Activated naive CD4-positive, alpha-beta T cell treated with anti-CD3 and anti-CD28 coated beads for 36 hours (primary cell): ENCODE measurements at regions not wholly inside any gene's neighbourhood (a gene's known extent, or its start where the extent isn't known, plus 50 kb on each side); places are given as distances from the start of the nearest gene placed in this dataset.

Experiments
- CTCF ChIA-PET: fragments of 350-600 bp; sonication (Branson Sonifier 250); formaldehyde crosslinking; loops from one replicate; lab custom pipeline; 2021; ENCODE audit warnings: antibody characterized with exemption; lab: Charles Lee
- DNase-seq: peaks from one replicate; pipeline ENCODE4 v3.0.0-alpha.2; 2020
- H3K27ac Mint-ChIP-seq: one replicate; pipeline ENCODE4 v1.8.0; 2021; ENCODE audit warnings: mild to moderate bottlenecking, mixed read lengths
- H3K27me3 Mint-ChIP-seq: one replicate; pipeline ENCODE4 v1.8.0; 2021; ENCODE audit warnings: low read depth, mixed read lengths
- H3K36me3 Mint-ChIP-seq: one replicate; pipeline ENCODE4 v1.8.0; 2021; ENCODE audit warnings: low read depth, mixed read lengths
- H3K4me1 Mint-ChIP-seq: one replicate; pipeline ENCODE4 v1.8.0; 2021; ENCODE audit warnings: low read depth, mixed read lengths
- H3K4me3 Mint-ChIP-seq: one replicate; pipeline ENCODE4 v1.8.0; 2021; ENCODE audit warnings: mild to moderate bottlenecking, moderate library complexity, mixed read lengths
- H3K9me3 Mint-ChIP-seq: one replicate; pipeline ENCODE4 v1.8.0; 2021; ENCODE audit warnings: mixed read lengths
- intact Hi-C: fragments of 100-400 bp; cut with micrococcal nuclease; formaldehyde crosslinking; loops from one replicate; pipeline ENCODE4 v1.15.1; 2023

DNA sequence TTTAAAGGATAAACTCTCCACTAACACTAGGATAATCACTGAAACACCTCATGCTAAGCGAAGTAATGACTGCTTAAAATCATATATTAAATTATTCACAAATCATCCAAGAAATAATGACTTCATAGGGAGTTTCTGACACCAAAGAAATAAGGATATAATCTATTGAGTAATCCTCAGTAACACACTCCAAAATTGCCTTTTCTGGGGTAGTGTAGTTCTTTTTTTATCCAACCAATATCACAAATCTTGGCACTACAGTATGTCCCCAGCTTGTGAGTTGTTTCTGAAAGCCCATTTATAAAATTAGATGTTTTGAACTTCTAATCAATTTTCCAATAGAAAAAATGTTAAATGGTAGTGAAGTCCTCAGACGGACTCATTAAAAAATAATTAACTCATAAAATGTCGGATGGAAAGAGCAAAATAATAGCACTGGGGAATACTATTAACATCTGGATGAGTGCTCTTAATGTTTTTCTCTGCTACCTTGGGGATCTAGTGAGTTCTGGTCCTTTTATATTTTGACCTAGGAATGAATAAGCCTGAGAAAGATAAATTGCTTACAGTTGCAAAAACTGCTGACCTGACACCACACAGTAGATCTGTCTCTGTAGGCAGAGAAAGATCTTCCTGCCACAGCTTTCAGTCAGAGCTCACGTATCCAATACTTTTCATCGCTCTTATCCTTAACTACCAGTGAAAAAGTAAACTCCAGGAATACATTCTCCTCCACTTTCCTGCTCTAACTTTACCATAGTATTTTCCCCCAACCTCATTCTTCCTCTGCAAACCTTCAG lies 618.5 kb upstream of the ANKRD30A start:
- Mint-ChIP-seq H3K4me1 (no peaks in the 10 kb centered on the region), H3K36me3 (no peaks in the 10 kb centered on the region), H3K27me3 (no peaks in the 10 kb centered on the region), H3K27ac (no peak overlapping the region), H3K9me3 (peaks cover 7% of the 10 kb centered on the region), H3K4me3 (no peak overlapping the region)
- DNase-seq, result no peak
- intact Hi-C loops, result no loop called here
- CTCF ChIA-PET, result no interaction called here

DNA sequence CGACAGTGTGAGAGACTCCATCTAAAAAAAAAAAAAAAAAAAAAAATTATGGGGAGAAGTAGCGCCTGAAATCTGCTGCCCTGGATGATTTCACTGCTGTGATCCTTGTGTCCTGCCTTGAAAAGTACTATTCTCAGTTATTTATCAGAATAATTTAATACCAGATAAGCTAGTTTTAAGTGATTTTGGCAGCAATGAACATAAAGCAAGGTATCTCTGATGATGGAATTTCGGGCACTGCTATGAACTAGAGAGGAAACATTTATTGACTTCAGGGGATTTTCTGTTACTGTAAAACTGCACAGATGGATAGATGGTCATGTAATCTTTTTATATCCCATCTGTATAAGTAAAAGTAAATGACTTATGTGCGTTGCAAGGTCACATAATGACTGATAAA lies 619.1 kb upstream of the ANKRD30A start:
- Mint-ChIP-seq H3K4me1 (no peaks in the 10 kb centered on the region), H3K36me3 (no peaks in the 10 kb centered on the region), H3K27me3 (no peaks in the 10 kb centered on the region), H3K4me3 (no peak overlapping the region), H3K27ac (no peak overlapping the region), H3K9me3 (peaks cover 8% of the 10 kb centered on the region)
- CTCF ChIA-PET, result no interaction called here
- DNase-seq, result no peak
- intact Hi-C loops, result no loop called here

DNA sequence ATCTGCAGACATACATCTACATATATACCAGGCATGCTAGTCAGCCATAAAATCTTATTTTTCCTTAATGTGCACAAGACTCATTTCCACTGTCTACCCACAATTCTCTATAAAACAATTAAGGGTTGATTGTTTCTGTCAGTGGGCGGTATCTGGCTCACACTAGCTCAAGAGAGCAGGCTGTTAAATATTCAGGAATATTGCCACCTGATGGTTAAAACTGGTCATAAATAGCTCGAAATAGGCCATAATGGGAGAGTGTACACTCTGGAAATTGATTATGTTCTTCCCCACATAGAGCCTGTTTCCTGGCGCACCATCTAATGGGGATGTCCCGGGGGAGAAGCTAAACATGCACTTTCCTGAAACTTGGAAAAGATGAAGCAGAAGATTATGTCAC lies 620.6 kb upstream of the ANKRD30A start:
- intact Hi-C loops, result no loop called here
- no peak for DNase-seq
- H3K4me1 Mint-ChIP-seq, result no peaks in the 10 kb centered on the region
- no peaks in the 10 kb centered on the region for H3K36me3 Mint-ChIP-seq
- CTCF ChIA-PET, result interaction anchor here (0.6 kb wide), 1 partner anchor 65 kb away, joined by 3 read pairs; no protein-coding TSS in a partner anchor
- H3K9me3 Mint-ChIP-seq, result peaks cover 6% of the 10 kb centered on the region
- H3K27ac Mint-ChIP-seq, result no peak overlapping the region
- H3K27me3 Mint-ChIP-seq, result no peaks in the 10 kb centered on the region
- H3K4me3 Mint-ChIP-seq, result no peak overlapping the region

DNA sequence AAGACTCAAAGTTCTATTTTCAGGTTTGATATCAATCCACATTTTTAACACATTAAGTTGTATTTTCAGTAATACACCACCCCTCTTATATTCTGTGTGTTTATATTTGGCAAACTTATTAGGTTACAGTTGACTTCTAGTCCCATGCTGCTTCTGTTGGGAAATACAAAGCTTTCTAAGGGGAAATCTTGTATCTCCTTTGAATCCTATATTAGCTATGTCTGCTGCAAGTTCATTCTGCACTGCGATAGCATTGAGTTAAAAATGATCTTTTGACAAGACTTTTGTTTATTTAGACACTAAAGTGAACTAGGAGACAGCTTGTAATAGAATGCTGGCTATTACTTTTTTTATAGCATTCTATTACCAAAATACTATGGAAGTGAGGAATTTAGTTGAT lies 625.1 kb upstream of the ANKRD30A start:
- DNase-seq, result no peak
- Mint-ChIP-seq H3K4me3 (no peak overlapping the region), H3K36me3 (no peaks in the 10 kb centered on the region), H3K27ac (no peak overlapping the region), H3K9me3 (peaks cover 7% of the 10 kb centered on the region), H3K27me3 (no peaks in the 10 kb centered on the region), H3K4me1 (no peaks in the 10 kb centered on the region)
- CTCF ChIA-PET, result no interaction called here
- intact Hi-C loops, result no loop called here

DNA sequence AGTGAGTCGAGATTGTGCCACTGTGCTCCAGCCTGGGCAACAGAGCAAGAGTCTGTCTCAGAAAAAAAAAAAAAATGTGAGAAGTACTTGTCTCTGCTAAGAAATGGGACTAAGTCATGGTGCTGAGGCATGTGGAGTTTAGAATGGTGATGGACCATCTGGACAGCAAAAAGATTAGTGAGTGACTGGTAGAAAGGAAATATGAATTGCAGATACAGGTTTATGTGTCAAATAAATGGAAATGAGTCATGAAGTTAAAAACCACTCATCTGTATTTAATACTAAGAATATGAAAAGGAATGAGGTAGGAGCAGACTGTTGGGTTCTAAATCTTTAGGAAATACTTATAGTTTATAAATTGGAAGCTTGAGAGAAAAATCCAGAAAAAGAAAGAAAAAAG lies 625.7 kb upstream of the ANKRD30A start:
- H3K4me3 Mint-ChIP-seq, result no peak overlapping the region
- no peaks in the 10 kb centered on the region for H3K27me3 Mint-ChIP-seq
- CTCF ChIA-PET, result no interaction called here
- peaks cover 7% of the 10 kb centered on the region for H3K9me3 Mint-ChIP-seq
- intact Hi-C loops, result no loop called here
- no peak overlapping the region for H3K27ac Mint-ChIP-seq
- no peak for DNase-seq
- H3K4me1 Mint-ChIP-seq, result no peaks in the 10 kb centered on the region
- H3K36me3 Mint-ChIP-seq, result no peaks in the 10 kb centered on the region

DNA sequence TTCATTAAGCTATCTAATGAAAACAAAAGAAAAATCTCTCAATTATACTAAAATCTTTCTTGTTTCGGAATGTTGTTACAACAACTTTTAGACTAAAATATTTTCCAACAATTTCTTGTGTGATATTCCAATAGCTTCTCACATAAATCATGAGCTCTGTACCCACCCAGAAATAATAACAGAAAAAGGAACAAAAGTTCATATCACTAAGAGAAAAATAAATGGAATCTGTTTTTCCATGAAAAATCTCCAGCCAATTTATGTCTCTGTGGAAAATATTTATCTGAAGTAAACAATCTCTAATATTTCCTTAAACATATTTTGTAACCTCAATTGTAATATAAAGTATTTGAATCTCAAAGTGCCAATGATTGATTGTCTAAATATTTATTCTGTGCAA lies 628.6 kb upstream of the ANKRD30A start:
- CTCF ChIA-PET, result no interaction called here
- intact Hi-C loops, result no loop called here

DNA sequence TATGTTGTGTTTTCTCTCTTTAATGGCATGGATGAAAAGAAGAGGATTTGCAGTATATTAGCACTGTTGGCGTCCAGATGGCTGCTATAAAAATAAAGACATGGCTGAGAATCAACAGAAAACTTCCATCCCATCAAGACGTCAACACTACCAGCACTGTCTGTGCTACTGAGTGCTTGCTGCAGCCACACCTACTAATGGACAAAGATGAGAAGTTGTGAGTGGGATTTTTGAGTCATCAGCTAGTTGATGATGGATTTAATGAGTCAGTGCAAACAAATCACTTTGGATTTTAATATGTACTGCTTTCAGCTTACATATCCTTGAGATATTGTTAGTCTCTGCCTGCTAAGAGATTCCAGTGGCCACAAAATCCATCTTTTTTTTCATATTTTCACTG lies 631.0 kb upstream of the ANKRD30A start:
- Mint-ChIP-seq H3K27me3 (no peaks in the 10 kb centered on the region), H3K36me3 (no peaks in the 10 kb centered on the region), H3K27ac (no peak overlapping the region), H3K4me3 (no peak overlapping the region), H3K9me3 (peaks cover 2% of the 10 kb centered on the region), H3K4me1 (no peaks in the 10 kb centered on the region)
- intact Hi-C loops, result no loop called here
- no peak for DNase-seq
- CTCF ChIA-PET, result no interaction called here

More for the DNA sequence above, 628.6 kb upstream of the ANKRD30A start:
- H3K27me3 Mint-ChIP-seq, result no peaks in the 10 kb centered on the region
- no peak overlapping the region for H3K27ac Mint-ChIP-seq
- H3K36me3 Mint-ChIP-seq, result no peaks in the 10 kb centered on the region
- H3K9me3 Mint-ChIP-seq, result peaks cover 6% of the 10 kb centered on the region
- no peak for DNase-seq
- H3K4me3 Mint-ChIP-seq, result no peak overlapping the region
- no peaks in the 10 kb centered on the region for H3K4me1 Mint-ChIP-seq

DNA sequence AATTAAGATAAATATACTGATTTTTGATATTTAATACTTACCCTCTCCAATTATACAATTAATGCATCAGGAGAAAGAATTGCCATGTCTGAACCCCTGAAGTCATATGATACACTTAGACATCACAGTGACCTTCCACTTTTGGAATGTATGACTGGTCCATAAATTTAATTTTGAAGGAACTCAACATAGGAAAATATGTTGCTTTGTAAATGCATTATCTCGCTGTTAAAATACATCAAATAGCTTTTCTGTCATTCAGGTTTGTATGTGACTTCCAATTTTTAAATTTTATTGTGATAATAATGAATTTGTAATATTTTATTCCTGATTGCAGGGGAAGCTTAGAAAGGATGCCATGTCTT lies 631.9 kb upstream of the ANKRD30A start:
- CTCF ChIA-PET, result no interaction called here
- Mint-ChIP-seq H3K27ac (no peak overlapping the region), H3K4me3 (no peak overlapping the region), H3K4me1 (no peaks in the 10 kb centered on the region), H3K36me3 (no peaks in the 10 kb centered on the region), H3K27me3 (no peaks in the 10 kb centered on the region), H3K9me3 (peaks cover 4% of the 10 kb centered on the region)
- intact Hi-C loops, result no loop called here
- DNase-seq, result no peak

DNA sequence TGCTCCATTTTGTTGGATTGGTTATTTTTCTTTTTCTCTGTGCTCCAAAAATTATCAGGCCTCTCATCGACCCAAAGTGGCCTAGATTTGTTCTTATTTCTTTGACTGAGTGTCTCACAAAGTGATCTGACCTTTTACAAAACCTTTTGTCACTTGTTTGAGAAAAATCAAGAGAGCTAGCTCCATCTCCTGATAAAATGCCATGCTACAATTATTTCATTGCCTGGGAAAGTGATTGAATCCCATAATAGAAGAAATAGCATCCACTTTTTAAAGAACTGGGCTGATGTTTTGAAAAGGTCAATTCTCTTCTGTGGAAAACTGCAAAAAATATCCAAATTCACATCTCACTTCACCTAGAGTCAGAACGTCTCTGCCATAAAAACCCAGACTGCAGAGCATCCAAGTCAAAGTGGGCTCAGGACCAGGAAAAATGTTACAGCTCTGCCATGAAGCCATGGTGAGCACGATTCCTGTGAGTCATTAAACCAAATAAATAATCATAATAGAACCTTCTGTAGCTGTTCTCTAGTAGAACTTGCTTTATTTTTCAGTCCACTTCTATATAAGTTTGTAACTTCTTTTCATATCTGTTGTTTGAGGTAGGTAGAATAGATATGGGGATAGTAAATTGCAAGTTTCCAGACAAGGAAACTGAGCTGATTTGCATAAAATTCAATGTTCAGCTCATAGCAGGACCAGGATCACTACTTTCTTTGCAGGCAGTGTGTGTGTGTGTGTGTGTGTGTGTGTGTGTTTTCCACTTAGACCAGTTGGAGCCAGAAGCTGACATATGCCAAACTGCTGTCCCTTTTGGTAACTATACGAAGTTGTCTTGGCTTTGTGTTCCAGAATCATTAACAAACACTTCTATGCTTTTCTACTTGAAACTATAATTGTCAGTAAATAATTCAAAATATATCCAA lies 632.5 kb upstream of the ANKRD30A start:
- CTCF ChIA-PET, result no interaction called here
- H3K36me3 Mint-ChIP-seq, result no peaks in the 10 kb centered on the region
- no peaks in the 10 kb centered on the region for H3K27me3 Mint-ChIP-seq
- H3K4me3 Mint-ChIP-seq, result no peak overlapping the region
- H3K27ac Mint-ChIP-seq, result no peak overlapping the region
- no peaks in the 10 kb centered on the region for H3K4me1 Mint-ChIP-seq
- no peak for DNase-seq
- intact Hi-C loops, result no loop called here
- peaks cover 4% of the 10 kb centered on the region for H3K9me3 Mint-ChIP-seq

DNA sequence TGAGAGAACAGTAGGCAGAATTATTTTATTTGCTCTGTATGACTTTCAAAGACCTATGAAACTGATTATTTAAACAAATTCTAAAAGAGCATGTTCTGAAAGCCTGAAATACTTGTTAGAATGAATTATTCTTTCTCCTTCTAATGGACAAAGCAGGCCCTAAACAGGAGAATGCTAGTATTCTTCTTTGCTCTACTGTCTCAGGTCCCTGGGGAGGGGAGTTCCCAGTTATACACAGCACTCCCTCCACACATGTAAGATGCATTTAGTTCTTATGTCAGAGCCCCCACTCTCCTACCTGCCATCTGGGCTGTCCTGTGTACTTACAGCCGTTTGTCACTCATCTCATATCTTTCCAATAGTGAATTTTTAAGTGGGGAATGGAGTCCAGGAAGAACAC lies 633.5 kb upstream of the ANKRD30A start:
- Mint-ChIP-seq H3K4me1 (no peaks in the 10 kb centered on the region), H3K9me3 (peaks cover 4% of the 10 kb centered on the region)
- CTCF ChIA-PET, result no interaction called here

DNA sequence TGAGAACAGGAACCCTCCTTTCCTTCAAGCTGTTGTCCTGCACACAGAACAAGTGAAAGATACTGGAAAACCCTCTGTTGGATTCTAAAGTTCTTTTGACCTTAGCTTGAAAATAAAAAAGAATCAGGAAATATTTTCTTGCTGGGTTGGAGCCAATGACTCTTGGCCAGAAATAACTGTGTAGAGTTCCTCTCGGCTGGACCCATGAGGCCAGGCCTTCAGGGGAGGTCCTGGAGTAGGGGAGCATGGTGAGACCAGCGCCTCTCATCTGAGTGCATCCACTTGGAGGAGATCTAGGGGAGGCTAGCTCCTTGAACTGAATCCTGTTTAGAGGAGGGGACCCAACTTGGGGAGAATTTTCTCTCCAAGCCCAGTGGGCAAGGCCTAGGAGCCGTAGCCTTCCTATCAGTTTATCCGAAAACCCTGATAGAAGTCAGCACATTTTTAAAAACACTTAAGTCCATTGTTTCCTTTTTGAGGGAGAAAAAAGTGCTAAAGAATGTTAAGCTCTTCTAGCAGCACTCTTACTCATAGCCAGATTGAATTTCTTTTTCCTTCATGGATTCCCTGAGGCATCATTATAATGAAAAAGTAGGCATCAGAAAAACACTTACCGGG lies 635.7 kb upstream of the ANKRD30A start:
- no peak for DNase-seq
- intact Hi-C loops, result no loop called here
- H3K4me1 Mint-ChIP-seq, result no peaks in the 10 kb centered on the region
- no peaks in the 10 kb centered on the region for H3K36me3 Mint-ChIP-seq
- no peaks in the 10 kb centered on the region for H3K27me3 Mint-ChIP-seq
- H3K27ac Mint-ChIP-seq, result no peak overlapping the region
- H3K4me3 Mint-ChIP-seq, result no peak overlapping the region
- CTCF ChIA-PET, result no interaction called here
- peaks cover 4% of the 10 kb centered on the region for H3K9me3 Mint-ChIP-seq

More for the DNA sequence above, 633.5 kb upstream of the ANKRD30A start:
- Mint-ChIP-seq H3K27ac (no peak overlapping the region), H3K4me3 (no peak overlapping the region), H3K27me3 (no peaks in the 10 kb centered on the region), H3K36me3 (no peaks in the 10 kb centered on the region)
- DNase-seq, result no peak
- intact Hi-C loops, result no loop called here

DNA sequence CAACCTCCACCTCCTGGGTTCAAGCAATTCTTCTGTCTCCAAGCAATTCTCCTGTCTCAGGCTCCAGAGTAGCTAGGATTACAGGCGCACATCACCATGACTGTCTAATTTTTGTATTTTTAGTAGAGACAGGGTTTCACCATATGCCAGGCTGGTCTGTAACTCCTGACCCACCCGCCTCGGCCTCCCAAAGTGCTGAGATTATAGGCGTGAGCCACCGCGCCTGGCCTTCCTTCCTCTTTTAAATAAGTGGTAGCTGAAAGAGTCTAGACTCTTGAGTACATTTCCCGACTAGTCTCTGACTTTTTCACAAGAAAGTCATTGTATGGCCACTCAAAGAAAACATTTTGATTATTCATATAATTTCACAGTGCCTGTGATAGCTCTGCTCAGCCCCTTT lies 636.2 kb upstream of the ANKRD30A start:
- Mint-ChIP-seq H3K9me3 (peaks cover 4% of the 10 kb centered on the region), H3K4me1 (no peaks in the 10 kb centered on the region), H3K4me3 (no peak overlapping the region), H3K27me3 (no peaks in the 10 kb centered on the region), H3K27ac (no peak overlapping the region), H3K36me3 (no peaks in the 10 kb centered on the region)
- no peak for DNase-seq
- CTCF ChIA-PET, result no interaction called here
- intact Hi-C loops, result no loop called here
